ENCODE measurements at regions not wholly inside any gene's neighbourhood (a gene's known extent, or its start where the extent isn't known, plus 50 kb on each side); places are given as distances from the start of the nearest gene placed in this dataset.

- TF ChIP-seq MXI1 (IDR thresholded peaks at IDR 0.05; ENCODE audit: low read depth, low read length) (no peak), JUND (IDR thresholded peaks at IDR 0.05) (no peak), ZBTB33 (IDR thresholded peaks at IDR 0.05; ENCODE audit: borderline replicate concordance, low read depth) (no peak), POLR2AphosphoS5 (IDR thresholded peaks at IDR 0.05; ENCODE audit: low read depth, low read length) (no peak), FOXJ3 (CRISPR knock-in tag; IDR thresholded peaks at IDR 0.05) (no peak)
- TF ChIP-seq, protein P1, sequence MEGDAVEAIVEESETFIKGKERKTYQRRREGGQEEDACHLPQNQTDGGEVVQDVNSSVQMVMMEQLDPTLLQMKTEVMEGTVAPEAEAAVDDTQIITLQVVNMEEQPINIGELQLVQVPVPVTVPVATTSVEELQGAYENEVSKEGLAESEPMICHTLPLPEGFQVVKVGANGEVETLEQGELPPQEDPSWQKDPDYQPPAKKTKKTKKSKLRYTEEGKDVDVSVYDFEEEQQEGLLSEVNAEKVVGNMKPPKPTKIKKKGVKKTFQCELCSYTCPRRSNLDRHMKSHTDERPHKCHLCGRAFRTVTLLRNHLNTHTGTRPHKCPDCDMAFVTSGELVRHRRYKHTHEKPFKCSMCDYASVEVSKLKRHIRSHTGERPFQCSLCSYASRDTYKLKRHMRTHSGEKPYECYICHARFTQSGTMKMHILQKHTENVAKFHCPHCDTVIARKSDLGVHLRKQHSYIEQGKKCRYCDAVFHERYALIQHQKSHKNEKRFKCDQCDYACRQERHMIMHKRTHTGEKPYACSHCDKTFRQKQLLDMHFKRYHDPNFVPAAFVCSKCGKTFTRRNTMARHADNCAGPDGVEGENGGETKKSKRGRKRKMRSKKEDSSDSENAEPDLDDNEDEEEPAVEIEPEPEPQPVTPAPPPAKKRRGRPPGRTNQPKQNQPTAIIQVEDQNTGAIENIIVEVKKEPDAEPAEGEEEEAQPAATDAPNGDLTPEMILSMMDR (IDR thresholded peaks at IDR 0.05): no peak
Observed at GRCh38 chr5:58245476-58245840, 214.4 kb downstream of the PLK2 start.
